Small intestine (tissue), 7 donors: ENCODE measurements at regions not wholly inside any gene's neighbourhood (a gene's known extent, or its start where the extent isn't known, plus 50 kb on each side); places are given as distances from the start of the nearest gene placed in this dataset.

Source experiments
- DNase-seq, 2 donors: peaks; one replicate each; pipeline versions ENCODE4 v3.0.0 to v3.0.0-alpha.2; 2013
- FAIRE-seq: peaks from 2 replicates; lab custom pipeline; 2012; peaks lifted over from hg19 to GRCh38; lab: Jason Lieb, UNC
- H3K27ac ChIP-seq, 3 donors: one replicate each; pipeline ENCODE4 v1.5.1; 2013; ENCODE audit warnings: low read length in 2 of 3, mild to moderate bottlenecking in 2 of 3, control low read depth in 1 of 3, inconsistent platforms in 1 of 3, low read depth in 1 of 3, moderate library complexity in 1 of 3
- H3K27me3 ChIP-seq, 3 donors: one replicate each; pipeline ENCODE4 v1.6.1; 2013; ENCODE audit warnings: low read length in 3 of 3, inconsistent platforms in 1 of 3; ENCODE audit not compliant: control insufficient read depth in 3 of 3, insufficient read depth in 3 of 3
- H3K36me3 ChIP-seq, 3 donors: one replicate each; pipeline ENCODE4 v1.6.1; 2013; ENCODE audit warnings: low read length in 3 of 3, inconsistent platforms in 1 of 3, low read depth in 1 of 3, mild to moderate bottlenecking in 1 of 3, moderate library complexity in 1 of 3; ENCODE audit not compliant: control insufficient read depth in 3 of 3, insufficient read depth in 2 of 3
- H3K4me1 ChIP-seq, 3 donors: one replicate each; pipeline ENCODE4 v1.6.1; 2013; ENCODE audit warnings: low read length in 2 of 3, inconsistent platforms in 1 of 3, low read depth in 1 of 3, mild to moderate bottlenecking in 1 of 3, moderate library complexity in 1 of 3; ENCODE audit not compliant: control insufficient read depth in 3 of 3, insufficient read depth in 2 of 3
- H3K4me3 ChIP-seq, 3 donors: one replicate each; pipeline ENCODE4 v1.5.1; 2013; ENCODE audit warnings: low read length in 3 of 3, control low read depth in 1 of 3, inconsistent platforms in 1 of 3, low read depth in 1 of 3, mild to moderate bottlenecking in 1 of 3, moderate library complexity in 1 of 3
- H3K9me3 ChIP-seq, 2 donors: one replicate each; pipeline ENCODE4 v1.6.1; 2013; ENCODE audit warnings: low read depth in 1 of 2, low read length in 1 of 2; ENCODE audit not compliant: control insufficient read depth in 2 of 2, insufficient read depth in 1 of 2
- WGBS, 3 donors: extraction: QIAGEN DNeasy Blood & Tissue Kit; methylation state at CpG; one replicate each; pipeline ENCODE4 v1.1.7; 2013; 5-methylcytosine and 5-hydroxymethylcytosine counted together
- donor health status: healthy with polysubstance abuse.
- donor health status: control.
- donor health status: control.
- donor health status: Bipolar disorder and iron deficiency.
- donor health status: healthy.

DNA sequence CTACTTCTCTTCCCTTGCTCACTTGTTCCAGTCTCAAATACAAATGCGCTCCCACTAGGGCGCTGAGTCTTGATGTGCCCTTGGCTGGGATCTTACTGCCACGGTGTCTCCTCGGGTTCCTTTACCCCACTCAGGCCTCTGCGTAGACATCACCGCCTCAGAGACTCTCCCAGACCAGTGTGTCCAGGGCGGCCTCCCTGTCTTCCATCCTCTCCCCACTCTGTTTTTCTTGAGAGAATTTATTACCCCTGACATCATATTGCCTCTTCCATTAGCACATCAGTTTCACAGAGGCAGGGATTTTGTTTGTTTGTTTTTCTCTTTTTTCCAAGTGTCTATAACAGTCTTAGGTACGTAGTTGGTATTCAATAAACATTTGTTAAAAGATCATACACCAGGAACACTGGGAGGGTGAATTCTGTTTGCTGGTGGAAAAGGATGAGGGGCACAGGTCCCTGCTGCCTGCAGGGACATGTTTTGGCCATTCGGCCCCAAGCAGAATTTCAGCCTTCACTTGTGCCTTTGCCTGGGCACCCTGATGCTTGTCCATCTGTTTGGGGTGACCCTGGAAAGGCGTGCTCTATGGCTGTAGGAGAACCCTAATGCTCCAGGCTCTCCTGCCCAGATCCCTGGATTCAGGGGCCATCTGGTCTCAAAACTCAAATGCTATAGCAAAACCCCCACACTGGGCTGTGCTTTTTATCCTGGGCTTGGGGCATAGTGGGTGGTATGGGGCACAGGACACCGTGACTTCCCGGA lies 55.0 kb downstream of the RPL37A start:
- no peak for FAIRE-seq
- no peaks in the 10 kb centered on the region for H3K27me3 ChIP-seq
- 90 to 95% (median 94%) methylated on average over 12 of the region's 12 CpGs for WGBS, 3 donors

DNA sequence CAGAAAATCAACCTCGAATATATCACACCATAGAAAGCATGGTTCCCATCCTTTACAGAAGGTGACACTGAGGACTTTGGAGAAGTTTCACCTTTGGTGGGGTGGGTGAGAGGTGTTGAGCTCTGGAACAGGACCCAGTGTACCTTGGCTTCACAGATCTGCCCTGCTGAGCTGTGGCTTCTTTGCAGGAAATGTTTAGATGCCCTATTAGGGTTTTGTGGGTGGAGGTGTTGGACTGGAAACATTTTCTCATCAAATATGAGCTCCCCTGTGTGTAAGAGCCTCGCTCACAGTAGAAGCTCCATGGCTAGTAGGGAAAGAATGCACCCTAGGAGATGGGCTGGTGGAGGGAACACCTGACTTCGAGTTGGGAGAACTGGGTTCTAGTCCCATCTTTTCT lies 55.6 kb downstream of the RPL37A start:
- Histone ChIP-seq H3K27me3 (no peaks in the 10 kb centered on the region), H3K36me3 (no peaks in the 10 kb centered on the region), H3K27ac (no peak overlapping the region), H3K4me3 (no peak overlapping the region), H3K4me1 (peaks cover 0 to 31% (median 0%) of the 10 kb centered on the region in 3 donors), H3K9me3 (no peaks in the 10 kb centered on the region)
- DNase-seq, result no peak
- no peak for FAIRE-seq
- WGBS, 3 donors, result 67 to 83% (median 74%) methylated on average over 3 of the region's 3 CpGs

More for the DNA sequence above, 55.0 kb downstream of the RPL37A start:
- Histone ChIP-seq H3K36me3 (no peaks in the 10 kb centered on the region), H3K4me1 (peaks cover 0 to 31% (median 0%) of the 10 kb centered on the region in 3 donors), H3K4me3 (no peak overlapping the region), H3K9me3 (no peaks in the 10 kb centered on the region), H3K27ac (no peak overlapping the region)
- no peak for DNase-seq

DNA sequence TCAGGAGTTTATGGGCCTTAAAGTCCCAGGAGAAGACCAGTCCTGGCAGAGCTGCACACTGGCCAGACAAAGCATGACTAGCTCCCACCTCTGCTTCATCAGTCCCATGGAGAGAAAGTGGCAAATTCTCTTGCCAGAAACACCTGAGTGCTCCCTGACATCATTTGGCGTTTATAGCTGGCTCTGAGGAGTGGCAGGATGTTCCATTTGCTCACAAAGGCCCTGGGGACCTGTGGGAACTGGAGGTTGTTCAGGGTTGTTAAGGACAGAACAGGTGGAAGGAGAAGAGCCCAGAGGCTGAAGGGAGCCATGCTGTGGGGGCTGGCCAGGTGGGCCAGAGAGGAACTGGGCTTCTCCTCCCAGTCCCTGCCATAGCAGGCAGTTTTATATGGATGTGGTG lies 56.1 kb downstream of the RPL37A start:
- no peaks in the 10 kb centered on the region for H3K9me3 ChIP-seq
- H3K4me3 ChIP-seq, result no peak overlapping the region
- no peak for FAIRE-seq
- peaks cover 0 to 30% (median 0%) of the 10 kb centered on the region in 3 donors for H3K4me1 ChIP-seq
- no peaks in the 10 kb centered on the region for H3K36me3 ChIP-seq
- H3K27ac ChIP-seq, result no peak overlapping the region
- DNase-seq, result no peak
- no peaks in the 10 kb centered on the region for H3K27me3 ChIP-seq
- 48 to 60% (median 55%) methylated on average over 1 of the region's 1 CpG for WGBS, 3 donors

GRCh38 chr2:216555274-216555673 lies 56.6 kb downstream of the RPL37A start:
- FAIRE-seq (no peak), DNase-seq (no peak)
- Histone ChIP-seq H3K4me1 (peaks cover 0 to 25% (median 0%) of the 10 kb centered on the region in 3 donors), H3K4me3 (no peak overlapping the region), H3K27ac (no peak overlapping the region), H3K36me3 (no peaks in the 10 kb centered on the region), H3K9me3 (no peaks in the 10 kb centered on the region), H3K27me3 (no peaks in the 10 kb centered on the region)
- 44 to 52% (median 48%) methylated on average over 6 of the region's 6 CpGs for WGBS, 3 donors

DNA sequence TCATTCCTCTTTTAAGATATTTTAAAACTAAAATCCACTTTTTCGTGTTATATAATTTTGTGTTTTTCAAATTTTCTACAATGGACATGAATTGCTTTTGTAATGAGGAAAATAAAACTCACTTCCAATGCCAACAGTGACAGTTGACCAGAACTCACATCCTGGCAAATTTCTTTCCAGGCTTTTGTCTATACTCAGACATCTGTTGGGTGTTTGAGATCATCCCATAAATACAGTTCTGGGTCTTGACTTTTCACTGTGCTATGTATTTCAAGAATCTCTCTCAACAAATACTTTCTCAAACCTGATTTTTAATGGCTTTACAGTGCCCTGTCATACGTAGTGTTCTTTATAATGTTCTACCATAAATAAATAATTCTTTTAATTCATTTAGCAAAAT lies 57.6 kb downstream of the RPL37A start:
- Histone ChIP-seq H3K9me3 (no peaks in the 10 kb centered on the region), H3K27me3 (no peaks in the 10 kb centered on the region), H3K4me3 (no peak overlapping the region), H3K27ac (no peak overlapping the region), H3K36me3 (no peaks in the 10 kb centered on the region), H3K4me1 (peaks cover 0 to 25% (median 0%) of the 10 kb centered on the region in 3 donors)
- 79 to 88% (median 88%) methylated on average over 2 of the region's 2 CpGs for WGBS, 3 donors
- DNase-seq (no peak), FAIRE-seq (no peak)

GRCh38 chr2:216557413-216557812 lies 58.8 kb downstream of the RPL37A start:
- H3K9me3 ChIP-seq, result no peaks in the 10 kb centered on the region
- H3K27ac ChIP-seq, result no peak overlapping the region
- H3K4me3 ChIP-seq, result no peak overlapping the region
- DNase-seq (no peak), FAIRE-seq (no peak)
- 73 to 89% (median 84%) methylated on average over 7 of the region's 7 CpGs for WGBS, 3 donors
- H3K27me3 ChIP-seq, result no peaks in the 10 kb centered on the region
- H3K36me3 ChIP-seq, result no peaks in the 10 kb centered on the region
- H3K4me1 ChIP-seq, result peaks cover 0 to 18% (median 0%) of the 10 kb centered on the region in 3 donors

- no peaks in the 10 kb centered on the region for H3K27me3 ChIP-seq
- H3K36me3 ChIP-seq, result no peaks in the 10 kb centered on the region
- no peak for DNase-seq
- no peak overlapping the region for H3K4me3 ChIP-seq
- H3K9me3 ChIP-seq, result no peaks in the 10 kb centered on the region
- FAIRE-seq, result no peak
- whole genome bisulfite sequencing, 3 donors, result 63 to 77% (median 71%) methylated on average over 1 of the region's 1 CpG
- H3K4me1 ChIP-seq, result peaks cover 0 to 17% (median 0%) of the 10 kb centered on the region in 3 donors
- no peak overlapping the region for H3K27ac ChIP-seq
Measured at GRCh38 chr2:216557820-216558219, 59.2 kb downstream of the RPL37A start.

DNA sequence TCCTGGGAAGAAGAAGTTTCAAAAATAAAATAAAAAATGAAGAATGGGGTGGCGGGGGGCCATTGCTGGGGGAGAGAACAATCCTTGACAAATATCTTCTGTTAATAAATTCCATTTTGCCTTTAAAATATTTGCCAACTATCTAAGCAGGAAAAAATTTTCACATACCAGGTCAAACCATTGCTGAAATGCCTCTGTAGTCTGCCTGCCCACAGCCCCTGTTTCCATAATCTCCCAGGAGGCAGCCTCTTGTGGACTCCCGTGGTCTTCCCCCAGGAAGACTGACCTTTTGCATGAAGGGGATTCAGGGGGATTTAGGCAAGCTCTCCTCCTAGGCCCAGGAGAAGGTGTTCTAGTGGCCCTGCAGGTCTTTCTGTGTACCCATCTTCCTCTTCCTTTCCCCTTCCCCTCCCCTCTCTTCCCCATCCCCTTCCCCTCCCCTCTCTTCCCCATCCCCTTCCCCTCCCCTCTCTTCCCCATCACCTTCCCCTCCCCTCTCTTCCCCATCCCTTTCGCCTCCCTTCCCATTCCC lies 61.0 kb downstream of the RPL37A start:
- no peaks in the 10 kb centered on the region for H3K27me3 ChIP-seq
- H3K36me3 ChIP-seq, result no peaks in the 10 kb centered on the region
- no peak overlapping the region for H3K27ac ChIP-seq
- FAIRE-seq (no peak), DNase-seq (no peak)
- H3K4me1 ChIP-seq, result peaks cover 0 to 9% (median 0%) of the 10 kb centered on the region in 3 donors
- 70 to 79% (median 78%) methylated on average over 3 of the region's 3 CpGs for WGBS, 3 donors
- no peak overlapping the region for H3K4me3 ChIP-seq
- no peaks in the 10 kb centered on the region for H3K9me3 ChIP-seq
